ENCODE measurements at regions not wholly inside any gene's neighbourhood (a gene's known extent, or its start where the extent isn't known, plus 50 kb on each side); places are given as distances from the start of the nearest gene placed in this dataset.

DNA sequence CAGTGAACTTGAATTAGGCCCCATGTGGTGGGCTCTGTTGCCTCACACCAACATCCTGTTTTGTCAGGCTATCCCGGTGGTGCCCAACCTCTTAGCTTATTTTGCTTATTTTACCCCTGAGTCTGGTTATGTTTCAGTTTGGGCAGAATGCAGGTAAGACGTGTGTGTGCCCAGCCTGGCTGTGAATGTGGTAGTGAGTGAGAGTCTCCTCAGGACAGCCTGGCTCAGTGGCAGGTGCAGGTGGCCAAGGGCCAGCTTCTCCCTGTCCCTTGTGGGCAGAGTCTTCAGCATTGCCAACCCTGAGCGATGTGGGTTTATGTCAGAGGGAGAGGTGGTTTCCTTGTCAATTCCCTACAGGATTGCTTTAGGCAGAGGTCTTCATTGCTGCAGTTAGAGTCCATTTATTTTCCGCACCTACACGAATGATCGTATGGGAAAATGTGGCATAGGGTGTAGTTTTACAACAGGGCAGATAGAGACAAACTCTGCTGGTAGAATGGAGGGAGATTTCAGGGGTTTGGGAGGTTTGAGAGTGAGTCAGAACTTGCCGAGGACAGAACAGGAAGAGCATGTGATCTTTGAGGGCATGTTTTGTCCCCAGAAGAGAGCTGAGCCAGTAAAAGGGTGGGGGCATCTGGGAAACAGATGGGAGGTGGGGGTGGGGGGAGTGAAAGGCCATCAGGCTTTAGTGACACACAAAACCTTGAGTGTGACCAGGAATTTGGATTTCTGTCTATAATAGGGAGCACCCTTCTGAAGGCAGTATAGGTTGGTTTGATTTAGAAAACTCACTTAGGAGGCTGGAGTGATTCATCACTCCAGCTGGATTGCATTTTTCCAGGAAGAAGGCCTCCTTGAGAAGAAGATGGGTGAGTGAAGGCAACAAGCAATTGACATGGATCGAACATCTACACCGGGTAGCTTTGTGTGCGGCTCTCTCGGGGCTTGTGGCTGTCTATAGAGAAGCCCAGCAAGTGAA, 156.2 kb upstream of the CELF4 start:
- H3K4me3 ChIP-seq: no peak overlapping the region
- H3K4me1 ChIP-seq: no peaks in the 10 kb centered on the region
- no peak overlapping the region for H3K27ac ChIP-seq
- no peaks in the 10 kb centered on the region for H3K27me3 ChIP-seq
- WGBS, 2 donors: 79% methylated on average over 11 of the region's 11 CpGs
- H3K9me3 ChIP-seq: no peaks in the 10 kb centered on the region
- H3K36me3 ChIP-seq: no peaks in the 10 kb centered on the region
- DNase-seq (ENCODE audit: low spot score in 2 of 2): no peak
- no peak for TF ChIP-seq CTCF (IDR thresholded peaks at IDR 0.05)
- no peak for TF ChIP-seq POLR2A (IDR thresholded peaks at IDR 0.05)

DNA sequence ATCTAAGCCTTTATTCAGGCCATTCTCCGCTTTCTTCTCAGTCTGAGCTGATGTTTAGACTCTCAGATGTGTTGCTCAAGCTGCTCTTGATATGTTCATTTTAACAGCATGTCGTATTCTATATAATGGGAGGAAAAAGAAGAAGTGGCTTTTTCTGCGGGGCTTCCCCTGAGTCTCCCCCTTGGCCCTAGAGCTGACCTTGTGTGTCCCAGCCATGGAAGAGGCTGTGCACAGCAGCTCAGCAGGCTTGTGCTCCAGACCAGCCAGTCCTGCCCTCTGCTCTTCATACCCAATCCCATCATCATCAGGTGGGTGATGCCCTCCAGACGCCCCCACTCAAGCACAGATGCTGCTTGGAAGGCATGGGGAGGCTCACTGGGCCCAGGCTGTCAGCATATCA, 155.1 kb upstream of the CELF4 start:
- Histone ChIP-seq H3K27ac (no peak overlapping the region), H3K4me1 (no peaks in the 10 kb centered on the region), H3K4me3 (no peak overlapping the region), H3K9me3 (no peaks in the 10 kb centered on the region), H3K36me3 (no peaks in the 10 kb centered on the region), H3K27me3 (no peaks in the 10 kb centered on the region)
- WGBS, 2 donors: 69 to 70% methylated on average over 3 to 4 of the region's 4 CpGs
- TF ChIP-seq EP300 (IDR thresholded peaks at IDR 0.05) (no peak), CTCF (IDR thresholded peaks at IDR 0.05) (no peak), POLR2A (IDR thresholded peaks at IDR 0.05) (no peak)
- no peak for DNase-seq (ENCODE audit: low spot score in 2 of 2)

- Histone ChIP-seq H3K4me1 (no peaks in the 10 kb centered on the region), H3K27me3 (no peaks in the 10 kb centered on the region), H3K4me3 (no peak overlapping the region), H3K9me3 (no peaks in the 10 kb centered on the region), H3K27ac (no peak overlapping the region), H3K36me3 (no peaks in the 10 kb centered on the region)
- no peak for TF ChIP-seq POLR2A (IDR thresholded peaks at IDR 0.05)
- no peak for TF ChIP-seq EP300 (IDR thresholded peaks at IDR 0.05)
- no peak for TF ChIP-seq CTCF (IDR thresholded peaks at IDR 0.05)
- no peak for DNase-seq (ENCODE audit: low spot score in 2 of 2)
- WGBS, 2 donors: 76 to 92% methylated on average over 2 of the region's 2 CpGs
These were observed 152.1 kb upstream of the CELF4 start for GRCh38 chr18:37717656-37718055.

DNA sequence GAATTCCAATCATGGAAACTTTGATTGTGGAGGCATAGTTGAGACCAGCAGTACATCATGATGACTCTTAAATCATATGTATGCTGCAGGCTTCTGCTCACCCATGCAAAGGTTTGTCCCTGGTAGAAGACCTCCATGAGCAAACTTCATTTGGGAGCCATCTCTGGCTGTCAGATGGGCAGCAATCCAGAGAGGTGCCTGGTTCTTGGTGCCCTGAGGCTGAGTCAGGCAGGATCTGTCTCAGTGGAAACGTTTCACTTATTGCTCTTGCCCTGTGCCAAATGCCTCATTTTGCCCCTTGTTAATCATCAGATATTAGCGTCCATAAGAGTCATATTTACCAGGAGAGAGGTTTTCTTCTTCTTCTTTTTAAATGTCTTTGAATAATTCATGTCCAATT, 151.5 kb upstream of the CELF4 start:
- Histone ChIP-seq H3K9me3 (no peaks in the 10 kb centered on the region), H3K4me3 (no peak overlapping the region), H3K36me3 (no peaks in the 10 kb centered on the region), H3K4me1 (no peaks in the 10 kb centered on the region), H3K27ac (no peak overlapping the region), H3K27me3 (no peaks in the 10 kb centered on the region)
- no peak for DNase-seq (ENCODE audit: low spot score in 2 of 2)
- 56 to 66% methylated on average over 2 of the region's 2 CpGs for WGBS, 2 donors
- no peak for TF ChIP-seq POLR2A (IDR thresholded peaks at IDR 0.05)
- TF ChIP-seq CTCF (IDR thresholded peaks at IDR 0.05): no peak

GRCh38 chr18:37716106-37716735, 150.6 kb upstream of the CELF4 start:
- Histone ChIP-seq H3K27ac (no peak overlapping the region), H3K9me3 (no peaks in the 10 kb centered on the region), H3K27me3 (no peaks in the 10 kb centered on the region), H3K4me1 (no peaks in the 10 kb centered on the region), H3K4me3 (no peak overlapping the region), H3K36me3 (no peaks in the 10 kb centered on the region)
- 72 to 80% methylated on average over 5 of the region's 5 CpGs for WGBS, 2 donors
- no peak for DNase-seq (ENCODE audit: low spot score in 2 of 2)
- no peak for TF ChIP-seq CTCF (IDR thresholded peaks at IDR 0.05)
- no peak for TF ChIP-seq POLR2A (IDR thresholded peaks at IDR 0.05)
- no peak for TF ChIP-seq EP300 (IDR thresholded peaks at IDR 0.05)
